Fibroblast of peridontal ligament (primary cell): ENCODE measurements at regions not wholly inside any gene's neighbourhood (a gene's known extent, or its start where the extent isn't known, plus 50 kb on each side); places are given as distances from the start of the nearest gene placed in this dataset.
A peak's percentile ranks its signal among the peaks of the same experiment; 100 is the strongest.
"Not testable (repeated sequence)": the region's sequence is repeated elsewhere in the genome, so short reads cannot be mapped to it uniquely, and the experiment has no call there.

Experiments used
- DNase-seq: peaks from one replicate; pipeline ENCODE4 v3.0.0-alpha.2; 2010; ENCODE audit errors: extremely low read depth

DNA sequence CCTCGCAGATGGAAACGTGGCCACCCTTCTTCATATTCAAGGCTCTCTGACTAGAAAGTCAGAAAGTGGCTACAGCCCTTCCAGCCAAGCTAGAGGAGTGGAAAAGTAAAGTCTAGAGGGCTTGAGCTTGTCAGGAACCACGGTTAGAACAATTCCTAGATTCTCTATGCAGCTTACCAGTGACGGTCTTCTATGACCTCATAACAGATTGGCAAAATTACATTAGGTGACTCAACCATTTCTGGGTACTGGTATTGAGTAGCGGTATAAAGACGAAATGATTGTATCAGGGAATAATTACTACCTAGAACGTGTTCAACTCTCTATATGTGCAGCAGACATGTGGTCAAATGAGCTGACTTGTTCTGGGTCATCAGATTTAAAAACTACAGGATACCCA lies 155.0 kb upstream of the RUNX1 start:
- peak; percentile 23 for DNase-seq

DNA sequence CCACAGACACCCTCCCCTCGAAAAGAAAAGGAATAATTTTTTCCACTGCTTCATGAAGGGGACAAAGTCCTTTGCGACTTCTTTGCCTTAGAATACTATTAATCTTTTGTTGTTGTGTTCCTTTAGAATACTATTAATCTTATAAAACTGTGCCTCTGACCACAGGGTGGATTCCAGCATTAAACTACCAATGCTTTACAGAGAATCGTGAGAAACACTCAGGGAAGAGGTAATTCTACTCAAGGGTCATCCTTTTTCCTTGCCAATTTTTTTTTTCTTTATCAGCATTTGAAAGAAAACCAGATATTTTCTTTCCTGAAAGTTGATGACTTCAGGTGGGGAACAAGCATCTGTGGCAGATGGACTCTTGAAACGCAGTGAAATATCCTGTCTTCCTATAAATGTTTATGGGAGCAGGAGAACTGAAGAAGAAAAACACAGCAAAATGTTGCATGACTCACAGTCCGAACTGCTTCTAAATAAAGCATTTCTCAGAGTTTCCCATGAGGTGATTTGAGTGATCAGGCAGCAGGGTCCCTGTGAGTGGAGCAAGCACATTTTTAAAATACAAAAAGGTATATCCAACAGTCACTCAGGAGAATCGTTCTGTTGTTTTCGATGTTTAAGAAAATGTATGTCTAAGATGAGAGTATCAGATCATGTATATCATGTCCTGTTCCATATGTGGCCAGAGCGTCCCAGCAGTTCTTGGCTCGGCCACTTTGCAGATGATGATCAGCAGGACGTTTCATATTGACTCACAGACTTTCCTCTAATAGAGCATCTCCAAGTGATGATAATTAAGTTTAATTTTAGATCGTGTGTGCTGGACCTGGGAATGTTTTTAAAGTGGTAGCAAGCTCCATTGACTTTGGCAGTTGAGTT lies 154.2 kb upstream of the RUNX1 start:
- DNase-seq: peak; percentile 80

DNA sequence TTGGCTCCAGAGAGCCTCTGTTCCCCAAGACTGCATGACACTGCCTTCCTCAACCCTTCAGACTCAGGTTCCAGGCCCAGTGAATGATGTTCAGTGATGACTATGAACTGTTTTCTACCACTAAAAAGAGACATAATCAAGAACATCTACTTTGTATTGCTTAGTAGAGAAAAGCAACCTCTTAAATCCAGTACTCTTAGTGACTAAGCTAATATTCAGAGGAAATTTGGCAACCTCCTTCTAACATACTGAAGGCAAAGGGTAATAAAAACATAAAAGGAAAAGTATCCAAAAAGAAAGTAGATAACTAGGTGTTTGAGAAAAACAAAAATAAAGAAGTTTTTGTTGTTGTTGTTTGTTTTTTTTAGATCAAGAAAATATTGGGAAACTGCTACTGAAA lies 153.3 kb upstream of the RUNX1 start:
- peak; percentile 58 for DNase-seq

DNA sequence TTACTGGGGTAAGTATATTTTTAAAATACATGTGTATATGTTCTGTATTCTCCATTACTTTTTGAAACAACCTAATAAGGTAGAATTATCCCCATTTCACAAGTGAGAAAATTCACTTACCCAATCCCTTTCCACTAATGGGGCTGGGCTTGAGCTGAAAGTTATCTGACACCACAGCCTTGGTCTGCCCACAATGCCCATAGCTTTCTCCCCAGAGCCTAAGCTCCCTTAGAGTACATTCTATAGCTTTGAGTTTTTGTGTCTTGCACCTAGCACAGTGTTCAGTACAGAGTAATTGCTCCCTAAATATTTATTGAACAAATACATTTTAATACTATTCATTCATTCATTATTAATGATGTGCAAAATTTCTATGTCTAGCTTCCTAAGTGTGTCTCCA lies 152.7 kb upstream of the RUNX1 start:
- DNase-seq: no peak

DNA sequence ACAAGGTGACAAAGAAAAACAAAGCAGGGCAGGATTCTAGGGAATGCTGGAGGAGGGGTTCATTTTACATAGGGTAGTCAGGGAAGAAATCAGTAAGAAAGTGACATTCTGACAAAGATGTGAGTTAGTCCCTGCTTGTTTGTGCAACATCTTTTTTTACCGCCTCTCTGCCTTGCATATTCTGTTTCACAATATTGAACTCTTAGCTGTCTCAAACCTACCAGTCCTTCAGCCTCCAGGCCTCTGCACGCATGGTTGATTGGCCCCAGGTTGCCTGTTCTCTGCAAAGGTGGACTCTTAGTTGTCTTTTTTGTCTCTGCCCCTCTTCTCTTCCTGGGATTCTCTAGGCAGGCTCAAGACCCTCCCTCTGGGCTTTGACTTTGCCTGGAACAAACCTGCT lies 152.2 kb upstream of the RUNX1 start:
- no peak for DNase-seq

DNA sequence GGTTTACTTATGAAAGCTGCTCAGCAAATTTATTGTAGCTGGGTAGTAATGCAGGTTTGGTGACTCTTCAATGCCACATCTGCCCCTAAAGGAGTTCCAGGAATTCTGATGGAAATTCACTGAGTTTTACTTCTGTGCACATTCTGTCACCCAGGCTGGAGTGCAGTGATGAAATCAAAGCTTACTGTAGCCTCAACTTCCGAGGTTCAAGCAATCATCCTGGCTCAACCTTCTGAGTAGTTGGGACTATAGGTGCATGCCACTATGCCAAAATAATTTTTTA lies 150.6 kb upstream of the RUNX1 start:
- no peak for DNase-seq

DNA sequence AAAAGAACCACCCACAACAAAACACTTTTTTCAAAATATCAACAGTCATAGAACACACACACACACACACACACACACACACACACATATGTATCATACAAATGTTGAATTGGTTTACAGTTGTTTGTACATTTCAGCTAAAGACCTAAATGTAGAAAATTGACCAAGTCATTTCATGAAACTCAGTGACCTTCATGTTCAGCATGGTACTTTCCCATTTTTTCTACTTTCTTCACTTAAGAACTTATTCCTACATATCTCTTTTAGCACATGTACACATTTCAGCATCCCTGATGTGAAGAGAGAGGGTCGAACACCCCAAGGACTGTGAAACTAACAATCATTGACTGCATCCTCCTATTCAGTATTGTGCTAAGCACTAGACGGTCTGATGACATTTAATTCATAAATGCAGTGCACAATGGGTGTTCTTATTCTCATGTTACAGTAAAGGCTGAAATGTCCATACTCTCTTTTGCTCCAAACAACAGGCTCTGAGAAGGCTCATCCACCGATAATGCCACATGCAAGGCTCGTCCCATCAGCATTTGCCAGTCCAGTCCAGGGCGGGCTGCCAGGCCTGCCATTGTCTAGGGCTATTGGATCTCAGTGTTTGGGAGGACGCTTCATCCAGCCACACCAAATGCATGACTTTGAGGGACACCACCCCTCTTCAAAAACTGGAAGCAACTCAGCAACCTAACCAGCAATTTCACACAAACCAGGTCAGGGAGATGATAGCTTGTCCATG lies 150.1 kb upstream of the RUNX1 start:
- DNase-seq: no peak

DNA sequence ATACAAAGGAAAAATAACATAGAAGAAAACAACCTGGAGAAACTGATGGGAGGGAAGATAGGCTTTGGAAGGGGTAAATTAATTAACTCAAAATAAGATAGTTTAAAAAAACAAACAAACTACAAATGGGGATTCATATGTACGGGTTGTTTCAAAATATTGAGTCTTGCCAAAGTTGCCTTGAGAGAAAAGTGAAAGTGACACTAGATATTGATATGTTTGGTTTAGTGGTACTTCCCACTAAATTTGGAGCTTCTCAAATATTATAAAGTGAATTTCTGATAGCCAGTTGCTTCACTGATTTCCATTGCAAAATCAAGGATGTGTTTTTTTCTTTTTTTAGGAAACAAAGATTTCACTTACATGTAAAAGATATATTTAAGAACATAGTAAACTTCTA lies 149.5 kb upstream of the RUNX1 start:
- DNase-seq: peak; percentile 38

DNA sequence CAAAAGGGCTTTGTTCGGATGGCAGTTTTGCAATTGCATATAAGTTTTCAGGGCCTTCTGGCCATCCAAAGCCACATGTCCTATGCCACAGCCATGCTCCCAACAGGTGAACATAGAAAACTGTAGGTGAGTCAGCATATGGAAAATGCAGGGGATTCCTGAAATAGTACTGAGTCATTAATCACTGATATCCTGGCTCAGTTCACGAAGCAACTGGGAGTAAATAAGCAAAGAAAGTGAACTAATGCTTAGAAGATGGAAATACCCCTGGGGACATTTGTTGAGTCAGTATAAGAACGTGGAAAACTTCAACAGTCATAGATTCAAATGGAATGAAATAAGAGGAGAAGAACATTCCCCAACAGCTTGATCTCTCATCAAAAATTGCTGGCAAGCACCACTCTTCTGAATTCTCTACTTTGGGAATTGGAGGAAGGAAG lies 148.9 kb upstream of the RUNX1 start:
- DNase-seq: peak; percentile 97

DNA sequence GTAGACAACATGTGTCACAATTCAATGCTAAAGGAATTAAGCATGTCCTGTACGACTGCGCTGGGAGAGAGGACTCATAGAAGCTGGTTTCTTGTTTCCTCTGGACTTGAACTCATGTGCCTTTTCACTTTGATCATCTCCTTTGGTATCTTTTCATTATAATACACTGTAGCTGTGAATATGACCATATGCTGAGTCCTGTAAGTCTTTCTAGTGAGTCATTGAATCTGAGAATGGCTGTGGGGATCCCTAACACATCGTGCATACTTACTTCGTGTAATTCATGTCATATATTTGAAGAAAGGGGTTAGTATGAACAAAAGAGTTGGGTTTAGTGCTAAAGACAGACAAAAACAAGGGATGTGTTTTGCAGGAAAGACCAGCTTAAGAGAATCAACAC lies 148.1 kb upstream of the RUNX1 start:
- DNase-seq: no peak

DNA sequence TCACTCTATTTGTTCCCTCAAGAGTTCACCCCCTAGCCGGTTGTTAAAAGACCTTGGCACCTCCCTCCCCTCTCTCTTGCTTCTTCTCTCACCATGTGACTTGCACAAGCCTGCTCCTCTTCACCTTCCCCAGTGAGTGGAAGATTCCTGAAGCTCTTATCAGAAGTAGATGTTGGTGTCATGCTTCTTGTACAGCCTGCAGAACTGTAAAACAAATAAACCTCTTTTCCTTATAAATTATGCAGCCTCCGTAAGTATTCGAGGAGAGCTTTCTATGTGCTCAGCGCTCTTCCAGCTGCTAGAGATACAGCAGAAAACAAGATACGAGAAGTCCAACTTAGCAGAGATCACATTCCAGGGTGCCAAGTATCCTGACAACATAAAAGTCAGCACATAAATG lies 147.0 kb upstream of the RUNX1 start:
- no peak for DNase-seq

DNA sequence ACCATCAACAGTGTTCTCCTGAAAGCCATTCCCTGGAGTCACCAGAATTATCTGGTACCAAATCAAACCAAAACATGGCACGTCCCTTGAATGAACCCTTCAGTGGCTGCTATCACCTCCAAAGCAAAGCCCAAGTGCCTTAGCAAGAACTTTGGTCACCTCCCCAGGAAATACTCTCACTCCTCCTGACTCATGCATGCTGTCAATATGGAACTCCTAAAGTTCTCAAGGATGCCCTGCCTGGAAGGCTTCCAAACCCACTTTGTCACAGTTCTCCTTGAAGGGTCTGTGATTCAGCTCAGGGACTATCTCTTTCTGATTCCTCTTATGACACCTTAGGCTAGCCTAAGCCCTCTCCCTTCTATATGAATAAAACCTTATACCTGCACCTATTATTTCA lies 146.1 kb upstream of the RUNX1 start:
- no peak for DNase-seq

DNA sequence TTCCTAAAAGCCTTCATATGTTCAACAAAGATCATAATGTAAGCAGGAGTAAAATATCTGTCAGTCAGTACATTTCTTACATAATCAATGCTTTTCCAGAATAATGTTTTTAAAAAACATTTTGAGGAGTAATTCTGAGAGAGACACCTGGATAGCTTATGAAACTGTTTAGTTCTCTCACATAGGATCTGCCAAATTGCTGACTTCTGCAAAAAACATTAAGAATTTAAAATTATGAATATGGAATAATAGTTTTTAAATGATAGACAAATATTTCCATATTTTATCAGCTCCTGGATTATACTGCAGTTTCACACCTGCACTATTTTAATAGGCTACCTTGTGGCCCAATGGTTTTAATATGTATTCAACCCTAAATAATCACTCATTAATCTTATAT lies 142.7 kb upstream of the RUNX1 start:
- no peak for DNase-seq

DNA sequence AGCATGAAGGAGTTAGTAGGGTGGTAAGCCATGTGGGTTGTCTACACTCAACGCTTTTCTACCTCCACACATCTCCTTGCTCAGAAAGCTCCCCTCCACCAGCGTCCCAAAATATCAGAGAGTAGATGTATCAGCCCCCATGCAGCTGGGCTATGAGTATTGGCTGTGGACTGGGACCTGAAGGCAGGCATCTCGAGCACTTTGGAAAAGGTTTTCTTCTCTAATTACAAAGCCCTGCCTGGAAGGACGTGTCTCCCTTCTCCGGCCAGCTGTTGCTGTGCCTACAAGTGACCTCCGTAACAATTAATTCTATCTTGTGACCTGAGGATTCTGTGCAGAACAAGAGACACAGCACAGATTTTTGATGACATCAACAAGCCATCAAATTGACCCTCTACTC lies 142.0 kb upstream of the RUNX1 start:
- no peak for DNase-seq

DNA sequence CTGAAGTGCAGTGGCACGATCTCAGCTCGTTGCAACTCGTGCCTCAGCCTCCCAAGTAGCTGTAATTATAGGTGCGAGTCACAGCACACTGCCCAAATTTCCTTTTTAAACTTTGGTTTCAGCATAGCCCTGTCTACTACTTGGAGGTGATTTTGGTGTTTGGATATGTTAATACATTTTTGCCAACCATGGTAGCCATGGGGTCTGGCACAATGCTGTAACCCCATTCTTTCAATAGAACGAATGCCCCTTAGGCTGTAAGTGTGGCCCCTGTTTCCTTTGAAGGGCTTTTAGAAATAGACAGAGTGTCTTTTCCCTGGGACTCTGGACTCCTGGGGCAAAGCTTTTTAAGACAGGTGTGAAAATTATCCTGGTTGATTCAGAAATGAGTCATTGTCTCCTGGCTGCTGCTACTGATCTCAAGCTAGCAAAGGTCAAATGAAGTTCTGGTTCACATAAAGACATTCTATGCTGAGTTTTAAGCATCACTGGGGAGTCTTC lies 141.1 kb upstream of the RUNX1 start:
- peak; percentile 53 for DNase-seq

DNA sequence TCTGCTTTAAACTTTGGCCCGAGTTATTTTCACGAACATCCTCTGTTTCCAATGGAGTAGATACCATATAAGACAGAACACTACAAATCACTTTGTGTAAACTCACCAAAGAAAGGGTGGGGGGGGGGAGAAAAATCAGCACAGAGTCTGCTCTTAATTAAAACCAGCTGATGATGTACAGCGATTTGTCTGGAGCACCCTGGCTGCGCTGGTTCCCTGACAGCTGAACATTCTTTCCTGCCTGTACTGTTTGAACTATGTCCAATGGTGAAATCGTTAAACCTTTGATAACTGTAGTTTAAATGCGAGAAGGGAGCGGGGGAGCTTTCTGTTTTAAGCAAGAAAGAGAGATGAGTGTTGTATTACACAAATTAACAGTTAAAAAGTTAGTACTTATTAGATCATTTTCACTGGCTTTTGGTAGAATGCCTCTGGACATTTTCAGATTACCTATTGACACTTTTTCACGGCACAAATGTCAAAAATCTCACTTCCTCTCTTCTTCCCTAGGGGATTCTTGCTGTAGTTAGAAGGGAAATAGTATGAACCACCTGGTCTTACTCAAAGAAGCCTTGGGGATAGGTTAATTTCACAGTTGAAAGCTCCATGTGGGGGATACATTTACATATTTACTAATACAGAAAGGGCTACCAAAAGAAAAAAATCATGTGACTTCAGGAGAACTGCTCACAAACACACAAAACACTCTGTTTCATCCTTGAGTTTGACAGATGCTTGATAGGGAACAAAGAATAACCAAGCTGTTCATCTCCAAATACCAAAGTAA lies 140.2 kb upstream of the RUNX1 start:
- DNase-seq: peak; percentile 93

DNA sequence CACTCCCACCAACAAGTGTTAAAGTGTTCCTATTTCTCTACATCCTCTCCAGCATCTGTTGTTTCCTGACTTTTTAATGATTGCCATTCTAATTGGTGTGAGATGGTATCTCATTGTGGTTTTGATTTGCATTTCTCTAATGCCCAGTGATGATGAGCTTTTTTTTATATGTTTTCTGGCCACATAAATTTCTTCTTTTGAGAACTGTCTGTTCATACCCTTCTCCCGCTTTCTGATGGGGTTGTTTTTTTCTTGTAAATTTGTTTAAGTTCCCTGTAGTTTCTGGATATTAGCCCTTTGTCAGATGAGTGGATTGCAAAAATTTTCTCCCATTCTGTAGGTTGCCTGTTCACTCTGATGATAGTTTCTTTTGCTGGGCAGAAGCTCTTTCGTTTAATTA lies 134.3 kb upstream of the RUNX1 start:
- not testable (repeated sequence) for DNase-seq

DNA sequence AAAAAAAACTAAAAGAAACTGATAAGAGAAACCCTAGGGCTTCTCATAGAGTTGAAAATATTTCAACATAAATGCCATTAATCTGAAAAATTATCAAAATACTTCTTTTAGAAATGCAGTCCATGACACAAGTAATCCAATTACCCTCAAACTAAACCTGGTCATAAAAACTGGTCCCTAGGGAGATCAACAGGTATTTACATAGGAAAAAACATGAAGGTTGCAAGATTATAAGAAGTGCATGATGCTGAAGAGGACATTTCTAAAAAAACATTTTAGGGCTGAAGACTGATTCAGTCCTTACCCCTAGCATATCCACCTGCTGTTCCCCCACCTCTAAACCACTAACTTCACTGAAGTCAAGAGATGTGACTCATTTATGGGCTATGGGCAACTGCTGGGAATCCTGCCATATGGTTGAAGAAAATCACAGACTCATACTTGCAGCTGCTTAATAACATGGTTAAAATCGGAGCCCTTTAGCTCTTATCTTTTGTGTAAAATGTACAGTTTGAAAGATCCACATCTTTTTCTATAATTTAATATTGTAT lies 131.0 kb upstream of the RUNX1 start:
- DNase-seq: peak; percentile 71

DNA sequence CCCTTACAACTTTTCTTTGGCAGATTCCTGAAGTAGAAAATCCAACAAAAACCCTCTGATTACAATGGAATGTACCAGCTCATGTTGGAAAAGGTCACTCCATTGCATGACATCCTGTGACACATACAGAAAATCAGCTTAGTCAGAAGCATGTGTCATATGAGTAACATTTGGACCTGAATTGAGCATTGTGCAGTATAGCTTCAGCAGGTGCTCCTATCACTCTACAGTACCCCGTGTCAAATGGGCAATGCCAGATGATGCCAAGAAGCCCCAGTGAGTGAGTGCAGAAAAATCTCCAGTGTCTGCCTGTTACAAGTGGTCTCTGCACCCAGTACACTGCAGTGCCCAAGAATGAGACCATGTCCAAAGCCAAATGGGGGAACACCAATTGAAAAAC lies 129.7 kb upstream of the RUNX1 start:
- peak; percentile 44 for DNase-seq

DNA sequence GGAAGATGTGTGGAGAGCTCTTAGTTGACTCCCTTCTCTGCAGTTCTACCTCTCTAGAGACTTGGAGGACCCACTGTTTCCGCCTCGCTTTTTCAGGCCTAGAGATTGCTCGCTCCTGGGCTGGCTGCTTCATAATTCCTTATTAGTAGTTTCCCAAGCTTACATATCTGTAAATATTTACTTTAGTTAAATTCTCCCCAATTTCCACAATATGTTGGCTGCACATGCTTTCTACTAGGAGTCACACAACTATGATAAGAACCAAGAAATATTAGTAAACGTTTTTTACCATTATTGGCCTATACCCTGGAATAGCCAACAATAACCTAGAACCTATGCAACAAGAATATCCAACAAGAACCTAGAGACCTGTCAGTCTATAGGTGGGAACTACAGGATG lies 129.0 kb upstream of the RUNX1 start:
- no peak for DNase-seq

DNA sequence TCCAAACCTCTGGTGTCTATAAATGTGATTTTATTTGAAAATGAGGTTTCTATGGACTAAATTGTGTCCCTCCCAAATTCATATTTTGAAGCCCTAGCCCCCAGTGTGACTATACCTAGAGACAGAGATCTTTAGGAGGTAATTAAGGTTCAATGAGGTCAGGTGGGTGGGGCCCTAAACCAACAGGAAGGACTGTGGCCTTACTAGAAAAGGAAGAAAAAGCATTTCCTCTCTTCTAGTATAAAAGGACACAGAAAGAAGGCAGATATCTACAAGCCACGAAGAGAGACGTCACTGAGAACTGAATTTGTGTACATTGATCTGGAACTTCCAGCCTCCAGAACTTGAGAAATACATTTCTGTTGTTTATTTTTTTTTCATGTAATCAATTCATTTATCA lies 123.1 kb upstream of the RUNX1 start:
- no peak for DNase-seq

DNA sequence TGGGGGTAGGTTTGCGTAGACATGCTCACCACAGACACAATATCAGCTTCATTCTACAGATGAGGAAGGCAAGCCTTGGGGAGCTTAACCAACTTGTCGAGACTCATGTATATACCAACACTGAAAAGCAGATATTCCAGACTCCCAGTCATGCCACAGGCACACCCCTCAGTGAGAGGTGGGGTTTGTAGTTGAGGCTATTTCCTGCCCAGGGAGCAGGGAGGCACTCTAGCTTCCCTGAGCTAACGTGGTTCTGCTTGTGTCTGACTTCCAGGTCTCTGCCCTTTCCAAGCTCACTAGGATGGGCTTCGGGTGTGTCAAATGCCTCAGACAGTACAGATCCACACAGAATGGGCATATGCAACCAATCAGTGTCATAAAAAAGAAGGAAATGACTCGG lies 122.3 kb upstream of the RUNX1 start:
- no peak for DNase-seq
